HEK293 (cell line): ENCODE measurements at regions not wholly inside any gene's neighbourhood (a gene's known extent, or its start where the extent isn't known, plus 50 kb on each side); places are given as distances from the start of the nearest gene placed in this dataset.

Experiments
- CTCF ChIP-seq: fragments of 450-650 bp; formaldehyde crosslinking; IDR thresholded peaks from 2 replicates; pipeline ENCODE4 v1.5.1; 2016; ENCODE audit warnings: missing biosample characterization, missing genetic modification characterization
- PBX3 ChIP-seq: sonication (generic); formaldehyde crosslinking; IDR thresholded peaks from 2 replicates; pipeline ENCODE4 v1.8.1; 2022; ENCODE audit warnings: mild to moderate bottlenecking, moderate library complexity, missing genetic modification reagents
- TCF7L2 ChIP-seq: IDR thresholded peaks from 2 replicates; pipeline ENCODE4 v1.6.1; 2011; ENCODE audit warnings: low read depth, mild to moderate bottlenecking, inconsistent platforms, low read length, moderate library complexity, borderline replicate concordance
- ZFP37 ChIP-seq: fragments of 450-650 bp; formaldehyde crosslinking; IDR thresholded peaks from 2 replicates; pipeline ENCODE4 v1.5.1; 2016; ENCODE audit warnings: missing biosample characterization, missing genetic modification characterization
- ZNF114 ChIP-seq: fragments of 450-650 bp; formaldehyde crosslinking; IDR thresholded peaks from 2 replicates; pipeline ENCODE4 v1.5.0; 2017; ENCODE audit warnings: missing biosample characterization, missing genetic modification characterization
- ZNF146 ChIP-seq: fragments of 450-650 bp; formaldehyde crosslinking; IDR thresholded peaks from 2 replicates; pipeline ENCODE4 v1.5.1; 2016; ENCODE audit warnings: missing biosample characterization, missing genetic modification characterization
- ZNF23 ChIP-seq: fragments of 450-650 bp; formaldehyde crosslinking; IDR thresholded peaks from 2 replicates; pipeline ENCODE4 v1.5.1; 2016; ENCODE audit warnings: missing biosample characterization, missing genetic modification characterization, borderline replicate concordance
- ZNF248 ChIP-seq: fragments of 450-650 bp; formaldehyde crosslinking; IDR thresholded peaks from 2 replicates; pipeline ENCODE4 v1.5.1; 2017; ENCODE audit warnings: missing biosample characterization, missing genetic modification characterization
- ZNF292 ChIP-seq: fragments of 450-650 bp; formaldehyde crosslinking; IDR thresholded peaks from 2 replicates; pipeline ENCODE4 v1.5.1; 2016; ENCODE audit warnings: low read depth, missing biosample characterization, missing genetic modification characterization, borderline replicate concordance
- ZNF302 ChIP-seq: fragments of 450-650 bp; formaldehyde crosslinking; IDR thresholded peaks from 2 replicates; pipeline ENCODE4 v1.5.1; 2016; ENCODE audit warnings: missing biosample characterization, missing genetic modification characterization, low read depth
- ZNF549 ChIP-seq: fragments of 450-650 bp; IDR thresholded peaks from 2 replicates; pipeline ENCODE4 v1.5.1; 2018; ENCODE audit warnings: missing biosample characterization, missing genetic modification characterization, mild to moderate bottlenecking, inconsistent platforms, moderate library complexity
- ZNF571 ChIP-seq: fragments of 450-650 bp; formaldehyde crosslinking; IDR thresholded peaks from 2 replicates; pipeline ENCODE4 v1.5.0; 2017; ENCODE audit warnings: missing biosample characterization, missing genetic modification characterization
- ZNF585B ChIP-seq: fragments of 450-650 bp; formaldehyde crosslinking; IDR thresholded peaks from 2 replicates; pipeline ENCODE4 v1.5.1; 2016; ENCODE audit warnings: missing biosample characterization, missing genetic modification characterization
- ZNF623 ChIP-seq: fragments of 450-650 bp; formaldehyde crosslinking; IDR thresholded peaks from 2 replicates; pipeline ENCODE4 v1.5.1; 2016; ENCODE audit warnings: missing biosample characterization, missing genetic modification characterization

GRCh38 chr1:29767769-29768425 lies 531.6 kb downstream of the PTPRU start:
- TF ChIP-seq ZNF302 (no peak), ZNF292 (no peak), ZNF146 (tag by site-specific recombination) (no peak), ZNF248 (tag by site-specific recombination) (no peak), TCF7L2 (no peak), ZNF114 (tag by site-specific recombination) (no peak), ZNF571 (tag by site-specific recombination) (no peak), CTCF (tag by site-specific recombination) (no peak), ZNF23 (tag by site-specific recombination) (no peak), ZNF623 (tag by site-specific recombination) (no peak), ZNF585B (tag by site-specific recombination) (no peak), PBX3 (CRISPR knock-in tag) (no peak), ZFP37 (tag by site-specific recombination) (no peak), ZNF549 (no peak)
